HG03354 (cell line): ENCODE measurements at regions not wholly inside any gene's neighbourhood (a gene's known extent, or its start where the extent isn't known, plus 50 kb on each side); places are given as distances from the start of the nearest gene placed in this dataset.

ENCODE experiments used
- ATAC-seq: cut with Tn5 transposase; IDR thresholded peaks from one replicate; pipeline ENCODE4 v1.9.1; 2021; ENCODE audit warnings: mild to moderate bottlenecking; ENCODE audit not compliant: unreplicated experiment, poor library complexity, severe bottlenecking

DNA sequence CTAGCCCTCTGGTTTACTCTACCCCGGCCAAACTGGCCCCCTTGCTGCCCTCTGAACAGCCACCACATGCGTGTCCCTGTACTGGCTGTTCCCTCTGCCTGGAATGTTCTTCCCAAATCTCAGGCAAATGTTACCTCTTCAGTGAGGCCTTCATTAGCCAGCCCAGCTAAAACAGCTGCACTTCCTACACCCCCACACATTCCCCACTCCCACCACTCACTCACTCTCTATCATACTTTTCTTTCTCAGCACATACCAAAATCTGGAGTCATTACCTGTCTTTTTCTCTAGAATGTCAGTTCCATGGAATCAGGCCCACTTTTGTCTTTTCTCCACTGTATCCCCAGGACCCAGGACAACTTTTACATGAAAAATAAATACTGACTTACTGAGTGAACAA, 401.2 kb upstream of the SULF2 start:
- no peak for ATAC-seq

DNA sequence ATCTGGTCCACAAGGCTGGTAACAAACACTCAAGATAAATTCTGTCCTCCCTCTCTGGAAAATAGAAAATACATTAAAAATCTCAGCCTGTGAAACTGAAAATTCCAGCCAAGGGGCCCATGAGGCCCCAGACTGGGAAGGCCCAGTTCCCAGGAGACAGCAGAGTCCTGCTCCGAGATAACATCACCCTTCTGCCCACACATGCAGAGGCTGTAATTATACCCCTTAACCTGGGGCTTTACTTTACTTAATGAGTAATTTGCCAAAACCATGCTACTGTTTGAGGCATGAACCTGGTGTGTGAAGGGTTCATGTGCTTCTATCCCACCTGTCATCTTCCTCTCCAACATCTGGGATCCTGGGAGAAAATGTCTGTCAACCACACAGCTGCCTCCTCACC, 398.9 kb upstream of the SULF2 start:
- ATAC-seq, result no peak

DNA sequence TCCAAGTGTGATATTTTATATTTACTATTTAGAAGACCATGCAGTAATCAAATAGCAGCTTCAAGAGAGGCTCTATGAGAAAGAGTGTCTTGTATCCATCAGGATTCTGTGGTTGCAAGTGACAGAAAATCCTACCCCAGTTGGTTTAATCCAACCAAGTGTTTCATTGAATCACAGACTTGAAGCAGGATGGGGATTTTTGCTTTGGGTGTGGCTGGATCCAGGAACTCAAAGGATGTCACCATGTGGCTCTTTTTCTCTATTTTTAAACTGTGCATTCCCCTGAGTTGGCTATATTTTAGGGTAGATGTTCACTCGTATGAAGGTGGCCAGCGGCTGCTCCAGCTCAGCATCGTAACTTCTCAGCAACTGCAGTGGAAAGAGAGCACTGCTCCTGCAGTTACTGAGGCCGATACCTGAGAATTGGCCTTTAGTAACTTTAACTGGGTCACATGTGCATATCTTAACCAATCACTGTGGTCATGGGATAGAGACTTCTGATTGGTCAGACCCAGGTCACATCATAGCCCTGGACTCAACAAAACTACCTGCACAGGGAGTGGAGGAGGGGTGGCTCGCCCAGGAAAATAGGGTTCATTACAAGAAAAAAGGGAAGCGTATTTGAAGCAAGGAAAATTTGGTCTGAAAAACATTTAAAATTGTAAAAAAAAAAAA, 396.1 kb upstream of the SULF2 start:
- ATAC-seq, result no peak

DNA sequence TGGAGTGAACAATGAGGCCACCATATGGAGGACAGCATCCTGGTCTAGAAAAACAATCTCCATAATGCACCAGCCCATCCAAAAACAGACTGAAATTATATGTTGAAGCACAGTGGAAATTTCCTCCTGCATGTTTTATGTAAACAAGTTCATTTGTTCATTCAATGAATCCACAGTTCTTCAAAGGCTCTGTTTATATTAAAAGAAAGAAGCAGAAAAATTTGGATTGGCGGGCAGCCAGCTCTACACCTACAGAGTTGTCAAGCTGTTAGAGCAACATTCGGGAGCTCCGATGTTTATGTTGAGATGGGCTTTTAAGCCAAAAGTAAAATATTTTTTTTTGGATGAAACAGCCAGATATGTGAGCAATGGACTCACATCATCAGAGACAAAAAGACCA, 395.3 kb upstream of the SULF2 start:
- ATAC-seq, result no peak

DNA sequence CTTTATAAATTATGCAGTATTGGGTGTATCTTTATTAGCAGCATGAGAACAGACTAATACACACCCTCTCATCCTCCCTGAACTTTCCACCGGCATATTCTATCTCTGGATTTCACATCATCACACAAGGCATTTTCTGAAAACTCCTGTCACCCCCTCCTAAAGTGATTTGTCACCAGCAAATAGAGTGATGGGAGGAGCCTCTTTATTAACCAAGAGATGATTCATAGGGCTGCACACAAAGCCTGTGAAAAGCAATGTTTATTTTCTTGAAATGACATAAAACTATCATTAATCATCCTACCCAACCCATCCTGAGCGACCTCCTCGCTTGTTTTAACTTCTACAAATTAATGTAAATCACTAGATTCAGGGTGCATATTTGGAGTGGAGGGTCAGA, 394.7 kb upstream of the SULF2 start:
- ATAC-seq, result no peak

DNA sequence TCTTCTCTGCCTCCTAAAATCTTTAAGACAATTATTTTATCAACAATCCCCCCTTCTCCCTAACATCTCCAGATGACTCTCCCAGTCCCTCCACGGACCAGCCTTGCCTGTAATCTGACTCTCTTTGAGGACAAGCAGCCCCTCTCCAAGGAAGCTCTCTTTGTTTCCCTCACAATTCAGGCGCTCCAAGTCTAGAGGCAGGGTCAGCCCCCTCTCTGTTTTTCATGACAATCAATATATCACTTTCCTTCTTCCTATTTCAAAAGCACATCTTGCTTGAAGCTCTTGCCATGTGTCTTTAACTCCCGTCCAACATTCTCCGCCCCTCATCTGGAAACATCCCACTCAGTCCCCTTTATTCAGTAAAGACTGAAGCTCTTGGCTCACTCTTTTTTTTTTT, 393.4 kb upstream of the SULF2 start:
- ATAC-seq, result no peak

DNA sequence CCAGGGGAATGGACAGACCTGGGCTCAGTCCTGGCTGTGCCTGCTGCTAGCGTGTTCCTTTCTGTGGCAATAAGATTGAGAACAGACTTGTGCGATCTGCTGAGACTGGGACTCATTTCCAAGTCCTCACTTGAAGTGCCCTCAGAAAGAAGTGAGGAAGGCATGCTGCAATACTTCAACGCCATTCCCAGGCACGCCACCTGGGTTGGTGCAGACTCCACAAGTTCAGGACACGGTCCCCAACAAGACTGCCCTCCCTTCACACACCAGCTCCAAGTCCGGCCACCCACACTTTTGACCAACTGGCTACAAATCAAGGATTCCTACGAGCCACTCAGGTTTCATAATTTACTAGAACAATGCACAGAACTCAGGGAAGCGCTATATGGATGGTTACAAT, 391.8 kb upstream of the SULF2 start:
- no peak for ATAC-seq

DNA sequence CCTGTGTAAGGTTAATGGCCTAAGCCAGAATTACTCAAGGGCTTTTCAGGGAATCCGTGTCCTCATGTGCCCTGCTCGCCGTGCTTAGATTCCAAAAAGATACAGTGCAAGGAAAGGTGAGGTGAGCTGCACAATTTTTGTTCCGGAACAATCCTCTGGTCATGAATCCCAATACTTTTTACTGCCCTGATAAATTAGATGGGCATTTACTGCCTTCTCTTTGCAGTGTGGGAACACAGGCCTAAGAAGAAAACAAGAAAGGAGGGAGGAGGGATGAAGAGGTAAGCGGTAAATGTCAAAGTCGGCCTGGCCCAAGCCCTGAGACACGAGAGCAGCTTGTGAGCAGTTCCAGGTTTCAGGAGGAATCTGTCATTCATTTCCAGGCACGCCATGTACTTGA, 390.9 kb upstream of the SULF2 start:
- no peak for ATAC-seq

DNA sequence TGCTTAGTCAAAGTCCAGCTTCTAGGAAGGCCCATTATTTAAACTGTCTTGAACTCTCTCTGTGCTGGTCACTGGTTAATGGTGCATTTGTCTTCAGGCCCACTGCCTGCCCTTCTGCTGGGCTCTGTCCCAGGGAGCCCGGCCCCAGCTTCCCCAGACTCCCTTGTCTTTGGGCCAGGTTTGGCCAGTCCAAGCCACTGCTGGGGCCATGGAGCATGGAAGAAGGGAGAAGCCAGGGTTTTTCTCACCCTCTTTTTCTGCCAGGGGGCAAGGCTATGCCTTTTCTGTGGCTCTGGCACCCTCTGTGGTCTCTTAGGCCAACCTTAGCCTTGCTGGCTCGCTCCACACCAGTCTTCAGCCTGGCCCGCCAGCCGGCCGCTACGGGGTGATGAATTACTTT, 390.0 kb upstream of the SULF2 start:
- no peak for ATAC-seq

DNA sequence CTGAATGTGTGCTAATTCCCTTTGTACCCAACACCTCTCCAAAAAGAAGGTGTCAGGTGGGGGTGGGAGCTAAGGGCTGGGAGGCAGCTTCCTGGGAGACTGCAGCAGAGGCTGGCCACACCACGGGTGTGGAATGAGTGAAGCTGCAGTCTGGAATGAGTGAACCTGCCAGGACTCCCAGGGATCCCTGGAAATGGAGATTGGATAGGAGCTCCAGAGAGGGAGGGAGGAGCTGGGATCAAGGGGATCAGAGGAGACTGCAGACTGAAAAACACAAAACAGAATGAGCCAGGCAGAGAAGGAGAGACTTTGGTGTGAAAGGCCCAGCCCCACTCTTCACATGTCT, 387.0 kb upstream of the SULF2 start:
- ATAC-seq, result no peak

DNA sequence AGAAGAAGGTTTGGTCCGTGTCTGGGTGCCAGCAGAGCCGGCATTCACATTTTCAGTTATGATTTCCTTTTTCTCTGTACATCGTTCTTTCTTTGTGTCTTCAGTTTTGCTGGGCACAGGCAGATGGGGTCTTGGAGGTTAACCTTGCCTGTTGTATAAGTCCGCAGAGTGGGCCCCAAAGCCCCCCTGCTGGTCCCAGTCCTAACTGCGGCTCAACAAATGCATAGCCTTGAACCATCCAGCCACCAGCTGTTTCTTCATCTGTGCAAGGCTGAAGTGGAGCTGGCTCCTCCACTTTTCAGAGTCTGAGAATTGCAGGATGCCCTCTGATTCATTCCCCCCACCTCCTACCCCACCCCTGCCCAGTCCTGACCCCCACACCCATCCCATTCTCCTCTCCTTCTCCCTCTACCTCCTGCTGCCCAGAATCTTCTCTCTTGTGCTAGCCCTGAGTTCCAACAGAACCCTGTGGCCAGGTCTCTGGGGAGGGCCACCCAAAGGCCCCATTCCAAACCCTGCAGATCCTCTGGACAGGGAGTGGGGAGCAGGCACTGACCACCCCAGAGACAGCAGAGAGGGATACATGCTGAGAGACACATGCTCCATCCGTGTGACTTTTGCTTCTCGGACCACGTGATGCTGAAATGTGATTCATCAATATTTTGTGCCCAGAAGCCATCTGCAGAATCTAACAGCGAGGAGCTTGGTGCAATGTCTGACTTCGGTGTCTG, 386.5 kb upstream of the SULF2 start:
- no peak for ATAC-seq

DNA sequence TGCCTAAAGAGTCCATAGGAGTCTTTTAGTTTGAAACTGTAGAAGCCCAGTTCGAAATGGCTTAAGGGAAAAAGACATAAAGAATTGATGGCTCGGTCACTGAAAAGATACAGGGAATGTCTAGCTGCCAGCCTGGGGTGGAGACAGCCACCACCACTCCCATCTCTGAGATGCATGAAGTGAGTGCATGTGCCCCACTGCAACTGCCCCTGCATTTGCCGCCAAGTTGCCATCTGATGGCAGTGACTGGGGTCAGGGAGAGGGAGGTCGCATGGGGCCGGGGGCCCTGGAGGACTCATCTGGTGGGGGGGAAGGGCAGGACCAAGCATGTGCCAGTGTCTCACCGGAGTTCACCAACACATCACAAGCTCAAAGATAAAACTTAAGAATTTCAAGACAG, 385.8 kb upstream of the SULF2 start:
- ATAC-seq, result no peak

DNA sequence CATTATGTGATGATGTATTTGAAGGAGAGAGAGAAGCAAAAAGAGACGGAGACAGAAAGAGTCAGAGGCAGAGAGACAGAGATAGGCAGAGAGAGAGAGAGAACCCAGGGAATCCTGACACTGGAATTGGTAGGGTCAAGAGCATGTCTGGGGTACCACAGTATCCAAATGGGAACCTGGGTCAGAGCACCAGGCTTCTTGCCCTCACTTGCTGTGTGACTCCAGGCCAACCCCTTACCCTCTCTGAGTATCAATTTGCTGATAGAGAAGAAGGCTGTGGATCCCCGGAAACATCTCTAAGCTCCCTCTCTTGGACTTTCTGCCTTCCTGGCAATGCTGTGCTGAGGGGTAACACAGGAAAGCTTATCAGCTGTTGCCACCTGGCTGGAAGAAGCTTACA, 385.3 kb upstream of the SULF2 start:
- ATAC-seq, result no peak

DNA sequence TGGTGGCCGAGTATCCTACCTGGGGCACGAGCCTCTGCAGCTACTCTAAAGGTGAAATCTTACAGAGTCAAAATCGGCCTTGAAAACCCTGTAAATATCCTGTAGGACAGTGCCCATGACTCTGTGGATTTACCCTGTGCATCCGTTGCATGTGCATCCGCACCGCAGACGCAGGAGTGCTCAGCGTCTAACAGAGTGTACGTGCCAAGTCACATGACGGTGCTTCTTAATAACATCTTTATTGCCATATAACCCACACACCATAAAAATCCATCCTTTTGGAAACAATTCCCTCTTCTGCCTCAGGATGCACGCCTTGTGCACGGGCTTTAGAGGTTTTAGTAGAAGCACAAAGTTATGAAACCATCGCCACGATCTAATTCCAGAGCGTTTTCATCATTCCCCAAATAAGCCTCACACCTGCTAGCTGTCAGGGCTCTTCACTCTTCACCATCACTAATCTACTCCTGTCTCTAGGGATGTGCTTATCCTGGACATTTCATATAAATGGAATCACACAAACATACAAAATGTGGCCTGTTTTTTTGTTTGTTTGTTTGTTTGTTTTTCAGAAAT, 384.5 kb upstream of the SULF2 start:
- ATAC-seq, result no peak

DNA sequence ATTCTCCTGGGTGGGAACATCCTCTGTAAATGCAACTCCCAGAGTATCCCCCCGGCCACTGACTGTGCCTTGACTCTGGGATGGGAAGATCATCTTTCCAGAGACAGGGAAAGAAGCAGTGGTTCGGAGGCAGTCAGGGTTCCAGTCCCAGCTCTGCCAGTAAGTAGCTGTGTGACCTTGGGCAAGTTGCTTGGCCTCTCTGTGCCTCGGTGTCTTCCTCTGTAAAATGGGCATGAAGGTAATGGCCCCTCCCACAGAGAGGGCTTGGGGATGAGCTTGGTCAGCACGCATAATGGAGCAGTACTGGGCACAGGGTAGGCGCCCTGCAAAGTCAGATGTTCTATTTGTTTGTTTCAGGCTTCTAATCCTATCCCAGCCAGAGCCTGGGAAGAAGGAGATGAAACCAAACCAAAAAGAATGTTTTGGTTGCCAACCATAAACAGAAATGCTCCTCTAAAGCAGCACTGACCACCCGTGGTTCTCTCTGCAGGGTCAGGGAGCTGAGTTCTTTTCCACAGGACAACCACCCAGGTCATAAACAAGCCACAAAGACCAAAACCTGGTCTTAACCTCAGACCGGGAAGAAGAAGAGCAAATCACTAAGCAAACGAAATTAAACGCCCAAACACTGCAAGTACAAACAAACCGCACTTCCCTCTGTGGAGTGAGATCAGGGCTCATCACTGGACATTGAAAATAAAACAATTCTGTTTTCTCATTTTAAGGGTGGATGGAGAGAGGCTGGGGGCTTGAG, 381.0 kb upstream of the SULF2 start:
- no peak for ATAC-seq

DNA sequence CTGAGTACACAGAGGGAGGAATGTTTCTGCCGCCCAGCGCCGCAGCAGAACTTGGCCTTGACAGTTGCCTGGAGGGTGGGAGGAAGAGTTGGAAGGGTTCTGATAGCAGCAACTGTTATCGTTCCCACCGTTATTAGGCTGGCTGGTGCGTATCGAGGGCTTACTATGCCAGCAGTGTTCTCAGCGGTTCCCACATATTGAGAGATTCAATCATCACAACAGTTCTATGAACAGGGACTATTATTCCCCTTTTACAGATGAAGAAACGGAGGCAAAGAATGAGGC, 380.1 kb upstream of the SULF2 start:
- ATAC-seq, result no peak

DNA sequence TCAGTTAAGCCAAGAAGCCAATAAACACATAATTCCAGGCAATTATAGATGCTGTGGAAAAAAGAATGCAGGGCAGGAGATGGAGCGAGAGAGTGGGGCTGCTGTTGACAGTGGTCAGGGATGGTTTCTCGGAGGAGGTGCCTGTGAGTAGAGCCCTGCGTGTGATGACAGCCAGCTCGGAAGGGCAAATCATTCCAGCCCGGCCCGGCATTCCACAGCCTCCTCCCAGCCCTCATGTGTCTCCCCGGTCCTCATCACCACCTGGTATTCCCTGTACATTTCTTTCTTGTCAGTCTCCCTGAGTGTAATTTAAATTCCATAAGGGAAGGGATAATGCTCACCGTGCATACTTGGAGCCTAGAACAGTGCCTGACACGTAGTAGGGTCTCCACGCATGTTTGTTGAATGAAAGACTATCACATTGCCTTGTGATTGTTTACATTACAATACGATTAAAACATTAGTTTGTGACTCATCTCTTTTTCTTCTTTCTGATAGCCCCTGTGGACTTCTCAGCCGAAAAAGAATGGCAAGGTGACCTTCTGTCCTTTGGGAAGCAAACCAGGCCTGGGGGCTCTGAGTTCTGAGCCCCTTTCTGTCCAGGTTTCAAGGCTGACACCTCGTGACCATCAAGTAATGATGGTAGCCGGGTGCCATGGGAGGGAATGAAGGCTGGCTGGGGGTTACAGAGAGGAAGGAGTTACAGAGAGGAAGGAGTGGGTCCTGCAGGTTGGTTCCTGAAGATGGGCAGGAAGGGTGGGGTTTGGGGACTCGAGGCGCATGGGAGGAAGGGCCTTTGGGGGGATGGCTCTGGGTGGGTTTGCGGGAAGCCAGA, 379.5 kb upstream of the SULF2 start:
- ATAC-seq, result no peak

DNA sequence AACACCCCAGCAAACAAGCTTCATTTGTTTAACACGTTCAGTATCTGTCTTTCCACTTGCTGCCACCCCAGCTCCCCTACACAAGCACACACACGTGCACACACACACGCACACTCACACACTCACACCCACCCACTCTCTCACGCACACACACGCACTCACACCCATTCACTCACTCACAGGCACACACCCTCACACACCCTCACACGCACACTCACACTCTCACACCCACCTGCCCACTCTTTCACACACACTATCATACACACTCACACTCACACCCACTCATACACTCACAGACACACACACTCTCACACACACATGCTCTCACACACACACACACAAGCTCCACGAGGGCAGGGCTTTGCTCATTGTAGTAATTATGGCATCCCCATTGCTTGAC, 378.8 kb upstream of the SULF2 start:
- ATAC-seq, result no peak

DNA sequence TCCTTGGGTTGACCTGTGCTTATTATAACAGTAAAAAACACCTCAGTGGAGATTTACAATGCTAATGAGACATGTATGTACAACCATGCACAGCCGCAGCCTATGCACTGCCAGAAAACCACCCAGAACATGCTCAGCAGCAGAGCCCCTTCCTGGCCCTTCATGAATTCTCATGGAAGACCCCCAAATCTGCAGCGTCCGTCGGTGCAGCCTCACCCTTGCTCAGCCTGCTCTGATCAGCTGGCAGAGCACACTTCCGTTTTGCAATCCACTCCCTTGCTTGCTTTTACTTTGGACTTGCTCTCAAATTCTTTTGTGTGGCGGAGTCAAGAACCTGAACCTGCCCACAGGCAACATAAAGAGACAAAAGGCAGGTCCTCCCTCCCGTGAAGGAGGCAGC, 378.2 kb upstream of the SULF2 start:
- no peak for ATAC-seq

DNA sequence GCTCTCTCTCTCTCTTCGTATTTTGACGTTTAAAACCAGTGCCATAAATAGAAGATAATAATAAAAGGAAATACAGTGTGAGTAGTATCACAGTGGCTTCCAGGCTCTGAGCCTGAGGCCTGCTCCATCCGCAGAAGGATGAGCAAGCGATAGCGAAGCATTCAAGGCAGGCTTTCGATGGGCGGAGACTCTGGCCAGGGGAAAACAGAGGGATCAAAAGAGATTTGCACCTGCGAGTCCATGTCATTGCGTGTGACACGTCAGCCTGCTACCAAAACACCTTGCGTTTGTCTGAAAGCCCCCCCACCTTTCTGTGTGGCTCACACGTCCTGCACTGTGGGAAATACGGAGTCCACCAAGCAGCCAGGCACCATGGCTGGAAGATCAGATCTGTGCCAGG, 377.3 kb upstream of the SULF2 start:
- no peak for ATAC-seq
